ENCODE measurements at regions not wholly inside any gene's neighbourhood (a gene's known extent, or its start where the extent isn't known, plus 50 kb on each side); places are given as distances from the start of the nearest gene placed in this dataset.

- no peak for FAIRE-seq
- no peak for DNase-seq (ENCODE audit: extremely low spot score, insufficient read length, low read depth)
Measured at GRCh38 chr6:163720460-163721235, 306.1 kb downstream of the QKI start.

- no peak for FAIRE-seq
- no peak for DNase-seq (ENCODE audit: extremely low spot score, insufficient read length, low read depth)
Measured at GRCh38 chr6:163720005-163720404, 305.5 kb downstream of the QKI start.

- DNase-seq (ENCODE audit: extremely low spot score, insufficient read length, low read depth) (no peak), FAIRE-seq (no peak)
Measured at GRCh38 chr6:163719028-163719742, 304.7 kb downstream of the QKI start.

- DNase-seq (ENCODE audit: extremely low spot score, insufficient read length, low read depth) (no peak), FAIRE-seq (no peak)
Measured at GRCh38 chr6:163718537-163718936, 304.0 kb downstream of the QKI start.

- FAIRE-seq (no peak), DNase-seq (ENCODE audit: extremely low spot score, insufficient read length, low read depth) (no peak)
Measured at GRCh38 chr6:163717106-163717764, 302.7 kb downstream of the QKI start.

GRCh38 chr6:163716690-163717089, 302.2 kb downstream of the QKI start:
- DNase-seq (ENCODE audit: extremely low spot score, insufficient read length, low read depth) (no peak), FAIRE-seq (no peak)

GRCh38 chr6:163715846-163716245, 301.3 kb downstream of the QKI start:
- DNase-seq (ENCODE audit: extremely low spot score, insufficient read length, low read depth) (no peak), FAIRE-seq (no peak)

- FAIRE-seq = no peak
- DNase-seq (ENCODE audit: extremely low spot score, insufficient read length, low read depth) = no peak
Measured at GRCh38 chr6:163714179-163714578, 299.7 kb downstream of the QKI start.

- FAIRE-seq (no peak), DNase-seq (ENCODE audit: extremely low spot score, insufficient read length, low read depth) (no peak)
Measured at GRCh38 chr6:163712981-163713380, 298.5 kb downstream of the QKI start.

- DNase-seq (ENCODE audit: extremely low spot score, insufficient read length, low read depth) (no peak), FAIRE-seq (no peak)
Measured at GRCh38 chr6:163712566-163712961, 298.0 kb downstream of the QKI start.

GRCh38 chr6:163711615-163712565, 297.4 kb downstream of the QKI start:
- FAIRE-seq (peak; percentile 93), DNase-seq (ENCODE audit: extremely low spot score, insufficient read length, low read depth) (peak; percentile 26)

- no peak for DNase-seq (ENCODE audit: extremely low spot score, insufficient read length, low read depth)
- peak; percentile 42 for FAIRE-seq
Measured at GRCh38 chr6:163710532-163711470, 296.3 kb downstream of the QKI start.

GRCh38 chr6:163709693-163710092, 295.2 kb downstream of the QKI start:
- FAIRE-seq (no peak), DNase-seq (ENCODE audit: extremely low spot score, insufficient read length, low read depth) (no peak)

GRCh38 chr6:163709255-163709654, 294.7 kb downstream of the QKI start:
- DNase-seq (ENCODE audit: extremely low spot score, insufficient read length, low read depth) = no peak
- no peak for FAIRE-seq

GRCh38 chr6:163708466-163708865, 293.9 kb downstream of the QKI start:
- FAIRE-seq (peak; percentile 88), DNase-seq (ENCODE audit: extremely low spot score, insufficient read length, low read depth) (peak; percentile 20)

- FAIRE-seq = peak; percentile 18
- no peak for DNase-seq (ENCODE audit: extremely low spot score, insufficient read length, low read depth)
Measured at GRCh38 chr6:163707387-163708355, 293.2 kb downstream of the QKI start.

GRCh38 chr6:163706500-163707087, 292.1 kb downstream of the QKI start:
- no peak for FAIRE-seq

More at GRCh38 chr6:163706500-163707087, 292.1 kb downstream of the QKI start:
- DNase-seq (ENCODE audit: extremely low spot score, insufficient read length, low read depth) = no peak

All from GM18507 (cell line).